Aorta (tissue), 5 donors: ENCODE measurements at regions not wholly inside any gene's neighbourhood (a gene's known extent, or its start where the extent isn't known, plus 50 kb on each side); places are given as distances from the start of the nearest gene placed in this dataset.

Experiments used
- ATAC-seq: fragments of 200-7000 bp; cut with Tn5 transposase; one replicate; pipeline ENCODE4 v1.9.1; 2022; ENCODE audit warnings: moderate library complexity; ENCODE audit not compliant: low FRiP score
- DNase-seq, 2 donors: peaks; one replicate each; pipeline ENCODE4 v3.0.0-alpha.2; 2020
- H3K27ac ChIP-seq, 2 donors: one replicate each; pipeline ENCODE4 v1.5.1; 2013; ENCODE audit warnings: low read length in 2 of 2, mild to moderate bottlenecking in 2 of 2, moderate library complexity in 2 of 2, control low read depth in 1 of 2, inconsistent platforms in 1 of 2, low read depth in 1 of 2
- H3K27me3 ChIP-seq, 2 donors: one replicate each; pipeline ENCODE4 v1.6.1; 2013; ENCODE audit warnings: control low read depth in 1 of 2, low read length in 1 of 2, mild to moderate bottlenecking in 1 of 2, moderate library complexity in 1 of 2; ENCODE audit not compliant: insufficient read depth in 2 of 2, control insufficient read depth in 1 of 2
- H3K36me3 ChIP-seq, 2 donors: one replicate each; pipeline ENCODE4 v1.6.1; 2013; ENCODE audit warnings: control low read depth in 1 of 2, low read length in 1 of 2, mild to moderate bottlenecking in 1 of 2; ENCODE audit not compliant: insufficient read depth in 2 of 2, control insufficient read depth in 1 of 2
- H3K4me1 ChIP-seq, 2 donors: one replicate each; pipeline ENCODE4 v1.6.1; 2013; ENCODE audit warnings: low read length in 2 of 2, control low read depth in 1 of 2, mild to moderate bottlenecking in 1 of 2, moderate library complexity in 1 of 2; ENCODE audit not compliant: insufficient read depth in 2 of 2, control insufficient read depth in 1 of 2
- H3K4me3 ChIP-seq, 2 donors: one replicate each; pipeline ENCODE4 v1.5.1; 2013; ENCODE audit warnings: low read length in 2 of 2, control low read depth in 1 of 2, mild to moderate bottlenecking in 1 of 2
- H3K9me3 ChIP-seq: one replicate; pipeline ENCODE4 v1.6.1; 2013; ENCODE audit warnings: mild to moderate bottlenecking, low read length; ENCODE audit not compliant: control insufficient read depth
- WGBS, 2 donors: extraction: QIAGEN DNeasy Blood & Tissue Kit; methylation state at CpG; one replicate each; pipeline ENCODE4 v1.1.7; 2013; 5-methylcytosine and 5-hydroxymethylcytosine counted together
- intact Hi-C, 2 donors: fragments of 100-400 bp; cut with DNase I; formaldehyde crosslinking; loops; one replicate each; pipeline versions ENCODE4 v1.14.2 to v1.15.0; 2022
- donor health status: healthy with polysubstance abuse.
- donor health status: Bipolar disorder and iron deficiency.
- donor health status: DM: no; HTN: no; CAD: no.
- donor health status: DM: no; HTN: no; CAD: no.
- donor health status: DM: yes; HTN: yes; CAD: no.

DNA sequence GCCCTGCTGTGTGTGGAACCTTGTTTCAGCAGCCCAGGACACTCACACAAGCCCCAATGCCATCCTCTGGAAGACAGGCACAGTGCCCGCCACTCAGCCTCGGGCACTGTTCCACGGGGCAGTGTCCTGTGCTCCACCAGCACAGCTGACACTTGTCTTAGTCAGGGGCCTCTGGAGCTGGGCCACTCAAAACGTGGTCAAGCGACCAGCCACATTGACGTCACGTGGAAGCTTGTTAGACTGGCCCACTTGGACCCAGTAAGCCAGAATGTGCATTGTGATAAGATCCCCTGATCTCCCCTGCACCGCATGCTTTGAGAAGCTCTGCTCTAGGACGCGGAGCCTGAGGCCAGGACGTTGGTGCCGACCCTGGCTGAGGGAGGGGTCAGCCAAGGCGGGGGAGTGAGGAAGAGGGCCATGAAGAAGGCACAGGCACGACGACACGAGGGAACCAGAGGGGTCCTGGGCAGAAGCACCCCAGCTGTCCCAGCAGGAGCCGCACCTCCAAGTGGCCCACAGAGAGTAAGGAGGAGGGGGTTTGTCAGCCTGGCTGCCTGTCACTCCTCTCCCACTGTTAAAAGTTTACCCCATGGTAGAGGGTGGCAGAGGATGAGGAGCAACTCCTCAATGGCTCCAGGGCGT lies 64.6 kb downstream of the LINC01488 start:
- intact Hi-C loops, result no loop called here
- ATAC-seq (no peak), DNase-seq (peak; percentile 32 to 53)
- Histone ChIP-seq H3K36me3 (no peaks in the 10 kb centered on the region), H3K4me3 (no peak overlapping the region), H3K4me1 (no peaks in the 10 kb centered on the region), H3K27me3 (no peaks in the 10 kb centered on the region), H3K9me3 (no peaks in the 10 kb centered on the region), H3K27ac (no peak overlapping the region)
- WGBS, 2 donors, result 70 to 72% methylated on average over 18 of the region's 18 CpGs

DNA sequence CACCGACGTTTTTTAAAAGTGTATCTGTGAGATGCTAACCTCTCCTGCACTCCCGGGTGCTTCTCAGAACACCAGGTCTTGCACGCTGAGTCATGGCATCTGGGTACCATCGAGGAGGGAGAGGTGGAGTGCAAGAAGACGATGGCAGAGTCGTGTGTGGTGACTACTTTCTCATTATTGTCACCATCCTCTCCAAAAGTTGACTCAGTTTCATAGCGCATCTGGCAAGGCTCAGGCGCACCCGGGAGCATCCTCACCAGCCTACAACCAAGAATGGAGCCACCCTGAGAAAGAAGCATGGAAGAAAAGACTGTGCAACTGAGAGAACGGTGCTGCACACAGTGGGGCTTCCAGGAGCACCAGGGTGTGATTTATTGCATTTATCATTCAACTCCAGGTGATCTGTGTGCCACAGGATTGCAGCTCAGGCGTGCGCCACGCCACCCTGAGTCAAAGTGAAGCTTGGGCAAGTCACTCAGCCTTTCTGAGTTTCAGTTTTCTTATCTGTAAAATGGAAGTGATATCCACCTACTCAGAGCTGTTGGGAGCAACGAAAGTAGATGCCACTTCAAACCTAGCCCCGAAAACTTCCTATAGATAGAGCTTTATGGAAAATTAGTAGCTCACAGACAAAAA lies 65.4 kb downstream of the LINC01488 start:
- Histone ChIP-seq H3K4me3 (no peak overlapping the region), H3K9me3 (no peaks in the 10 kb centered on the region), H3K4me1 (no peaks in the 10 kb centered on the region), H3K36me3 (no peaks in the 10 kb centered on the region), H3K27ac (no peak overlapping the region), H3K27me3 (no peaks in the 10 kb centered on the region)
- WGBS, 2 donors, result 84 to 88% methylated on average over 16 of the region's 16 CpGs
- ATAC-seq, result no peak
- peak; percentile 12 to 35 for DNase-seq
- intact Hi-C loops, result no loop called here

DNA sequence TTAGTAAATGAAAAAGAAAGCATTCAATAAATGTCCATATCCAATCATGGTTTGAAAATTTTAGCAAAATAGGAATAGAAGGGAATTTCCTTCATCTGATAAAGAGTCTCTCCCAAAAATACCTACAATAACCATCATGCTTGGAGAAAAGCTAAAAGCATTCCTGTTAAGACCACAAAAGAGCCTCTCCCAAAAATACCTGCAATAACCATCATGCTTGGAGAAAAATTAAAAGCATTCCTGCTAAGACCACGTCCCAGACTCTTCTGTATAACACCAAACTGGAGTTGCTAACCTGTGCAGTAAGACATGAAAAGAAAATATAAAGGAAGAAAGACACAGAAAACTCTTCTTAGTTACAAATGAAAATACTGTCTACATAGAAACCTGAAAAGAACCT lies 69.4 kb downstream of the LINC01488 start:
- DNase-seq, result no peak
- WGBS, 2 donors, result 76 to 78% methylated on average over 1 of the region's 1 CpG
- no peak overlapping the region for H3K27ac ChIP-seq
- ATAC-seq, result no peak
- H3K9me3 ChIP-seq, result no peaks in the 10 kb centered on the region
- intact Hi-C loops, result no loop called here
- H3K27me3 ChIP-seq, result no peaks in the 10 kb centered on the region
- H3K4me1 ChIP-seq, result no peaks in the 10 kb centered on the region
- no peak overlapping the region for H3K4me3 ChIP-seq
- H3K36me3 ChIP-seq, result no peaks in the 10 kb centered on the region

DNA sequence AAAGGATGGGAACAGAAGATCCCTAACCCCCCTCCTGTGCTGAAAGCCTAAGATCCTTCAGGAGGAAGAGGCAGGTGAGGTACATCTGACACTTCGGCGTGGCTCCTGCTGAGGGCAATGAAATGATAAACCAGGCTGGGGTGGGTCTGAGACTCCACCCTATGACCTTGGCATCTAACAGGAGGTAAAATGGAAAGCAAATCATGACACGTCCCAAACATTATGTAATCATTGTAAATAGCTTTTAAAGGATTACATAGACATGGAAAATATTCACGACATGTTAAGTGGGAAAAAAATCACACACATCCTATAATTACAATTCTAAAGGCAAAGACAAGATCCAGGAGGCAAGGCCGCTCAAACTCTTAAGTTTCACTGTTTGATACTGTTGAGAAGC lies 70.5 kb downstream of the LINC01488 start:
- 92 to 93% methylated on average over 5 of the region's 5 CpGs for WGBS, 2 donors
- DNase-seq (no peak), ATAC-seq (no peak)
- intact Hi-C loops, result no loop called here
- H3K4me3 ChIP-seq, result no peak overlapping the region
- H3K27me3 ChIP-seq, result no peaks in the 10 kb centered on the region
- no peak overlapping the region for H3K27ac ChIP-seq
- H3K9me3 ChIP-seq, result no peaks in the 10 kb centered on the region
- no peaks in the 10 kb centered on the region for H3K36me3 ChIP-seq
- H3K4me1 ChIP-seq, result no peaks in the 10 kb centered on the region

GRCh38 chr11:69552951-69553350 lies 71.5 kb downstream of the LINC01488 start:
- H3K9me3 ChIP-seq, result no peaks in the 10 kb centered on the region

GRCh38 chr11:69553416-69554357 lies 72.2 kb downstream of the LINC01488 start:
- ATAC-seq (no peak), DNase-seq (peak in 1 of 2 donors; percentile 50)
- no peaks in the 10 kb centered on the region for H3K27me3 ChIP-seq
- no peak overlapping the region for H3K27ac ChIP-seq
- no peaks in the 10 kb centered on the region for H3K4me1 ChIP-seq
- WGBS, 2 donors, result 98 to 99% methylated on average over 14 of the region's 14 CpGs
- no peaks in the 10 kb centered on the region for H3K9me3 ChIP-seq
- H3K36me3 ChIP-seq, result no peaks in the 10 kb centered on the region
- H3K4me3 ChIP-seq, result no peak overlapping the region
- intact Hi-C loops, result no loop called here

More at GRCh38 chr11:69552951-69553350, 71.5 kb downstream of the LINC01488 start:
- H3K27me3 ChIP-seq, result no peaks in the 10 kb centered on the region
- intact Hi-C loops, result no loop called here
- DNase-seq, result peak in 1 of 2 donors; percentile 36
- ATAC-seq, result no peak
- H3K27ac ChIP-seq, result no peak overlapping the region
- H3K4me3 ChIP-seq, result no peak overlapping the region
- H3K4me1 ChIP-seq, result no peaks in the 10 kb centered on the region
- WGBS, 2 donors, result 95 to 98% methylated on average over 7 of the region's 7 CpGs
- no peaks in the 10 kb centered on the region for H3K36me3 ChIP-seq

DNA sequence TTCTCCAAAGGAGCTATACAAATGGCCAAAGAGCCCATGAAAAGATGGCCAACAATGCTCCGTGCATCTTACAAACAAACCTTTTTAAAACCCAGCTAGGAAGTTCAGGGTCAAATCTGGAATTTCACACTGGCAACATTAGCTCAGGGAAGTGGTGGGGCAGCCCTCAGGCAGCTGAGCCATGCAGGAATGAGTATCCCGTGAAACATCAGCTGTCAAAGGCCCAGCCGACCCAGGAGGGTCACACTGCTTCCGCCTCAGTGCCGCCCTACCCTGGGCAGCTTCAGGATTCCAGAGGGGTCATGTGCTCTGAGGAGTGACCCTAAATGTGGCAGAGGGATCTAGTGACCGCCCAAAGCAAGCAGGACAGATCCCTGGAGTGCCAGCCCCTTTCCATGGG lies 73.4 kb downstream of the LINC01488 start:
- H3K27ac ChIP-seq, result no peak overlapping the region
- DNase-seq, result peak in 1 of 2 donors; percentile 45
- ATAC-seq, result no peak
- no peaks in the 10 kb centered on the region for H3K9me3 ChIP-seq
- no peaks in the 10 kb centered on the region for H3K4me1 ChIP-seq
- WGBS, 2 donors, result 93 to 94% methylated on average over 6 of the region's 6 CpGs
- H3K4me3 ChIP-seq, result no peak overlapping the region
- H3K27me3 ChIP-seq, result no peaks in the 10 kb centered on the region
- intact Hi-C loops, result no loop called here
- no peaks in the 10 kb centered on the region for H3K36me3 ChIP-seq

- Histone ChIP-seq H3K9me3 (no peaks in the 10 kb centered on the region), H3K27me3 (no peaks in the 10 kb centered on the region), H3K4me3 (no peak overlapping the region), H3K4me1 (no peaks in the 10 kb centered on the region), H3K36me3 (no peaks in the 10 kb centered on the region), H3K27ac (no peak overlapping the region)
- whole genome bisulfite sequencing, 2 donors, result 95 to 97% methylated on average over 7 of the region's 7 CpGs
- ATAC-seq, result no peak
- no peak for DNase-seq
- intact Hi-C loops, result no loop called here
Observed at GRCh38 chr11:69557266-69557665, 75.8 kb downstream of the LINC01488 start.
